Pancreas (tissue), 10 donors: ENCODE measurements at regions not wholly inside any gene's neighbourhood (a gene's known extent, or its start where the extent isn't known, plus 50 kb on each side); places are given as distances from the start of the nearest gene placed in this dataset.

Experiments used
- ATAC-seq, 4 donors: fragments of 200-7000 bp; cut with Tn5 transposase; one replicate each; pipeline versions ENCODE4 v1.8.0 to v1.9.1; 2020; ENCODE audit warnings: mild to moderate bottlenecking in 4 of 4, moderate library complexity in 4 of 4
- DNase-seq, 6 donors: peaks; one replicate each; pipeline ENCODE4 v3.0.0-alpha.2; 2020
- FAIRE-seq: peaks from 2 replicates; lab custom pipeline; 2012; peaks lifted over from hg19 to GRCh38; lab: Jason Lieb, UNC
- H3K27ac ChIP-seq, 4 donors: fragments of 200-600 bp; sonication (generic); 1 replicate in 3 of 4; 2 replicates in 1 of 4; pipeline versions ENCODE4 v1.5.0 to v1.8.0; 2020
- H3K27me3 ChIP-seq, 4 donors: fragments of 200-600 bp; one replicate each; pipeline ENCODE4 v1.8.0; 2021
- H3K36me3 ChIP-seq, 3 donors: fragments of 200-600 bp; sonication (generic) in 1 of 3; one replicate each; pipeline versions ENCODE4 v1.5.0 to v1.8.0; 2020 to 2021
- H3K4me1 ChIP-seq, 3 donors: fragments of 200-600 bp; one replicate each; pipeline ENCODE4 v1.8.0; 2021
- H3K4me3 ChIP-seq, 4 donors: fragments of 200-600 bp; sonication (generic) in 2 of 4; one replicate each; pipeline versions ENCODE4 v1.5.0 to v1.8.0; 2020 to 2021
- H3K9me3 ChIP-seq, 4 donors: fragments of 200-600 bp; one replicate each; pipeline ENCODE4 v1.8.0; 2021
- WGBS, 2 donors: extraction: QIAGEN DNeasy Blood & Tissue Kit; methylation state at CpG; one replicate each; pipeline ENCODE4 v1.1.7; 2013; 5-methylcytosine and 5-hydroxymethylcytosine counted together
- intact Hi-C, 3 donors: fragments of 100-400 bp; cut with DNase I; formaldehyde crosslinking; loops; one replicate each; pipeline versions ENCODE4 v1.11.1 to v1.14.2; 2022
- TF ChIP-seq, protein P1 (sequence below), 4 donors: fragments of 200-600 bp; sonication (generic) in 3 of 4; IDR thresholded peaks; one replicate each; pipeline versions ENCODE4 v1.5.0 to v1.8.0; 2021; ENCODE audit warnings: antibody characterized with exemption in 4 of 4
- donor health status: healthy with polysubstance abuse.
- donor health status: DM: no; HTN: no; CAD: no; lungs with moderate emphysema.
- donor health status: DM: no; HTN: no; CAD: no.
- donor health status: control.
- donor health status: control.
- donor health status: Bipolar disorder and iron deficiency.
- donor health status: DM: yes; HTN: yes; CAD: no.
- donor health status: DM: no; HTN: no; CAD: no.
- donor health status: DM: no; HTN: no; CAD: no.
- donor health status: DM: yes; HTN: yes; CAD: no.

DNA sequence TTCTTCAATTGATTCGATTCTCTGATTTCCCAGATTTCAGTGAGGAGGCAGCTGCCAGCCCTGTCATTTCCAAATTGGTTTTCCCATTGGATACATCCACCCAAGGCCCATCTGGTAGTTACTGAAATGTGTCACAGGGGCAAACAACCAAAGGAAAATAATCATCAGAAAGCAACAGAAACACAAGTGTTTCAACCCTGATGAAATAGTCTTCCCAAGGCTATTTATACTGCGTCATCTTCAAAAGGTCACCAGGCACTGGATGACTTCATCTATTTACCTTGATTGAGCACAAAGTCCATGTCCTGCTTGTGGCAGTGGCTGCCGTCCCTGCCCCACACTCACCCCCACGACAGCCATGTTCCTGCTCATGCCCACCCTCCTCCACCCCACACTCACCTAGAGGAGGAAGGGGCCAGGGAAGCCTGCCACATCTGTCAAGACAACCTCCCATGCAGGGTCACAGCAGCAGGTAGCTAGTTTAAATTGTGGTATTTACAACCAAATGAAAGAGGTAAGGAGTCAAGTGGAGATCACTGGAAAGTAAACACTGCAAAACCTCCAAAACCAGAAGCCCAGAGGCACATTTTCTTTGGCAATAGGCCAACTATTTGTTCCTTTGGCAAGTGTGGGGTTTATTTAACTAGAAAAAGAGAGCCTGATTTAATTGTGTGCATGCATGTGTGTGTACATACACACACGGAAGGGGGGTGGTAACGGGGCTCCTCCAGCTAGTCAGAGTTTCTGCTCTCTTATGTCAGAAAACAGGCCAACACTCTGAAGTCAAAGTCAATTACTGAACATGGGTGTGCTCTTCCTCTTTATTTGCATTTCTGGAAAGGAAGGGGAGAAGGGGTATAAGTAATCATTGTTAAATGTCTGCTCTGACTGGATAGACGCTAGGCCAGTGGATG is 49.5 kb upstream of the RAB4A start:
- Histone ChIP-seq H3K4me3 (no peak overlapping the region), H3K27ac (peak overlapping the region; percentile 78 to 93 (median 92)), H3K36me3 (no peaks in the 10 kb centered on the region), H3K4me1 (peaks cover 18 to 39% (median 25%) of the 10 kb centered on the region in 3 donors), H3K9me3 (no peaks in the 10 kb centered on the region), H3K27me3 (no peaks in the 10 kb centered on the region)
- intact Hi-C loops = loop anchor here in 1 of 3 donors (10.0 kb wide), 1 partner anchor 537 kb away; no protein-coding TSS in a partner anchor
- no peak for FAIRE-seq
- WGBS, 2 donors = 22 to 24% methylated on average over 7 of the region's 7 CpGs
- peak; percentile 89 to 94 (median 91) for ATAC-seq
- TF ChIP-seq, protein P1, sequence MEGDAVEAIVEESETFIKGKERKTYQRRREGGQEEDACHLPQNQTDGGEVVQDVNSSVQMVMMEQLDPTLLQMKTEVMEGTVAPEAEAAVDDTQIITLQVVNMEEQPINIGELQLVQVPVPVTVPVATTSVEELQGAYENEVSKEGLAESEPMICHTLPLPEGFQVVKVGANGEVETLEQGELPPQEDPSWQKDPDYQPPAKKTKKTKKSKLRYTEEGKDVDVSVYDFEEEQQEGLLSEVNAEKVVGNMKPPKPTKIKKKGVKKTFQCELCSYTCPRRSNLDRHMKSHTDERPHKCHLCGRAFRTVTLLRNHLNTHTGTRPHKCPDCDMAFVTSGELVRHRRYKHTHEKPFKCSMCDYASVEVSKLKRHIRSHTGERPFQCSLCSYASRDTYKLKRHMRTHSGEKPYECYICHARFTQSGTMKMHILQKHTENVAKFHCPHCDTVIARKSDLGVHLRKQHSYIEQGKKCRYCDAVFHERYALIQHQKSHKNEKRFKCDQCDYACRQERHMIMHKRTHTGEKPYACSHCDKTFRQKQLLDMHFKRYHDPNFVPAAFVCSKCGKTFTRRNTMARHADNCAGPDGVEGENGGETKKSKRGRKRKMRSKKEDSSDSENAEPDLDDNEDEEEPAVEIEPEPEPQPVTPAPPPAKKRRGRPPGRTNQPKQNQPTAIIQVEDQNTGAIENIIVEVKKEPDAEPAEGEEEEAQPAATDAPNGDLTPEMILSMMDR (IDR thresholded peaks at IDR 0.05) = no peak
- peak in 5 of 6 donors; percentile 65 to 80 (median 76) for DNase-seq
